ENCODE measurements at regions not wholly inside any gene's neighbourhood (a gene's known extent, or its start where the extent isn't known, plus 50 kb on each side); places are given as distances from the start of the nearest gene placed in this dataset.

DNA sequence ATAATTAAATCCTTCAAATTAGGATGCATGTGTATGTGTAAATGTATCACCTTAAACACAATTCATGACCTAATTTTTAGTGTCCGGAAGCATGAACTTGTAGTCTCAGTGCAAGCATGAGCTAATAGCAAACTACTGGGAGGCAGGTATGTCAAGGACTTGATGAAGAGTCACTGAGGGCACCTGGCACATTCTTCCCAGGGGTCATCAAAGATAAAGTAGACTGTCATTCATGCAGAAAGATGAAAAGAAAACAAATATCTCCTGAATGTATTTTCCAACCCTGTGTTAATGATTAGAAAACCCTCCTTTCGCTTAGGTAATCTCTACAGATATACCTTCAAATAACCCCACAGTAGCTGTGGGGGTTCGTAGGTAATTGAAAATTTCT is 234.9 kb downstream of the SOCS6 start:
- H3K27me3 ChIP-seq (ENCODE audit: insufficient read depth, poor library complexity, severe bottlenecking), result peaks cover 8% of the 10 kb centered on the region
- ATAC-seq (ENCODE audit: low read depth) (no peak), DNase-seq (ENCODE audit: low spot score) (no peak)
- no peak overlapping the region for H3K4me3 ChIP-seq (ENCODE audit: severe bottlenecking)
- no peak overlapping the region for H3K27ac ChIP-seq (ENCODE audit: poor library complexity, severe bottlenecking)
- no peaks in the 10 kb centered on the region for H3K9me3 ChIP-seq (ENCODE audit: severe bottlenecking)
- no peaks in the 10 kb centered on the region for H3K4me1 ChIP-seq (ENCODE audit: insufficient read depth, poor library complexity, severe bottlenecking)
- H3K36me3 ChIP-seq (ENCODE audit: low read depth), result no peaks in the 10 kb centered on the region
- TF ChIP-seq CTCF (IDR thresholded peaks at IDR 0.05; ENCODE audit: poor library complexity, severe bottlenecking), result no peak

- Histone ChIP-seq H3K36me3 (ENCODE audit: low read depth) (no peaks in the 10 kb centered on the region), H3K9me3 (ENCODE audit: severe bottlenecking) (no peaks in the 10 kb centered on the region), H3K4me1 (ENCODE audit: insufficient read depth, poor library complexity, severe bottlenecking) (no peaks in the 10 kb centered on the region), H3K27me3 (ENCODE audit: insufficient read depth, poor library complexity, severe bottlenecking) (peaks cover 8% of the 10 kb centered on the region), H3K27ac (ENCODE audit: poor library complexity, severe bottlenecking) (no peak overlapping the region), H3K4me3 (ENCODE audit: severe bottlenecking) (no peak overlapping the region)
- TF ChIP-seq CTCF (IDR thresholded peaks at IDR 0.05; ENCODE audit: poor library complexity, severe bottlenecking), result no peak
- no peak for DNase-seq (ENCODE audit: low spot score)
- no peak for ATAC-seq (ENCODE audit: low read depth)
These were observed 234.4 kb downstream of the SOCS6 start for GRCh38 chr18:70523035-70523791.

- DNase-seq (ENCODE audit: low spot score) (no peak), ATAC-seq (ENCODE audit: low read depth) (no peak)
- H3K36me3 ChIP-seq (ENCODE audit: low read depth), result no peaks in the 10 kb centered on the region
- H3K27ac ChIP-seq (ENCODE audit: poor library complexity, severe bottlenecking), result no peak overlapping the region
- no peaks in the 10 kb centered on the region for H3K9me3 ChIP-seq (ENCODE audit: severe bottlenecking)
- no peak for TF ChIP-seq CTCF (IDR thresholded peaks at IDR 0.05; ENCODE audit: poor library complexity, severe bottlenecking)
- H3K4me1 ChIP-seq (ENCODE audit: insufficient read depth, poor library complexity, severe bottlenecking), result no peaks in the 10 kb centered on the region
- H3K27me3 ChIP-seq (ENCODE audit: insufficient read depth, poor library complexity, severe bottlenecking), result peaks cover 8% of the 10 kb centered on the region
- no peak overlapping the region for H3K4me3 ChIP-seq (ENCODE audit: severe bottlenecking)
These were observed 233.4 kb downstream of the SOCS6 start for GRCh38 chr18:70522183-70522680.

- no peak overlapping the region for H3K27ac ChIP-seq (ENCODE audit: poor library complexity, severe bottlenecking)
These were observed 232.0 kb downstream of the SOCS6 start for GRCh38 chr18:70520867-70521266.

More at GRCh38 chr18:70520867-70521266, 232.0 kb downstream of the SOCS6 start:
- no peak for DNase-seq (ENCODE audit: low spot score)
- Histone ChIP-seq H3K4me1 (ENCODE audit: insufficient read depth, poor library complexity, severe bottlenecking) (no peaks in the 10 kb centered on the region), H3K36me3 (ENCODE audit: low read depth) (no peaks in the 10 kb centered on the region), H3K4me3 (ENCODE audit: severe bottlenecking) (no peak overlapping the region), H3K9me3 (ENCODE audit: severe bottlenecking) (no peaks in the 10 kb centered on the region), H3K27me3 (ENCODE audit: insufficient read depth, poor library complexity, severe bottlenecking) (peaks cover 8% of the 10 kb centered on the region)
- no peak for TF ChIP-seq CTCF (IDR thresholded peaks at IDR 0.05; ENCODE audit: poor library complexity, severe bottlenecking)
- no peak for ATAC-seq (ENCODE audit: low read depth)
